Panc1 (cell line): ENCODE measurements at regions not wholly inside any gene's neighbourhood (a gene's known extent, or its start where the extent isn't known, plus 50 kb on each side); places are given as distances from the start of the nearest gene placed in this dataset.

Experiments
- ATAC-seq: fragments of 200-7000 bp; cut with Tn5 transposase; 2 replicates; pipeline ENCODE4 v1.9.1; 2020; ENCODE audit warnings: mild to moderate bottlenecking, moderate library complexity
- BruUV-seq: library from RNA; stranded (reverse); fragments of 400-500 nt; replicated peaks from 2 replicates; lab custom pipeline; 2021; lab: Mats Ljungman, UMichigan
- CTCF ChIA-PET: fragments of 300-600 bp; sonication (Branson Sonifier 250); formaldehyde crosslinking; loops from one replicate; lab custom pipeline; 2022; ENCODE audit warnings: antibody characterized with exemption; lab: Charles Lee
- POLR2A ChIA-PET: fragments of 300-600 bp; sonication (Branson Sonifier 250); formaldehyde crosslinking; loops from one replicate; lab custom pipeline; 2022; ENCODE audit warnings: antibody characterized with exemption; lab: Charles Lee
- DNase-seq: peaks from one replicate; pipeline ENCODE4 v3.0.0-alpha.2; 2010; ENCODE audit warnings: low read depth, low spot score
- H3K27ac ChIP-seq: 2 replicates; pipeline ENCODE4 v1.5.1; 2011; ENCODE audit warnings: mild to moderate bottlenecking, low read length, inconsistent platforms
- H3K27me3 ChIP-seq: fragments of 200-500 bp; sonication (Bioruptor generic); 2 replicates; pipeline ENCODE4 v1.6.0; 2014; ENCODE audit warnings: low read length, inconsistent platforms; ENCODE audit not compliant: control insufficient read depth, insufficient read depth
- H3K36me3 ChIP-seq: fragments of 200-500 bp; sonication (Bioruptor generic); 2 replicates; pipeline ENCODE4 v1.5.1; 2014; ENCODE audit warnings: inconsistent platforms, mild to moderate bottlenecking, low read length, moderate library complexity; ENCODE audit not compliant: control insufficient read depth, insufficient read depth
- H3K4me1 ChIP-seq: 2 replicates; pipeline ENCODE4 v1.5.1; 2011; ENCODE audit warnings: inconsistent platforms, mild to moderate bottlenecking, low read length, moderate library complexity; ENCODE audit not compliant: control insufficient read depth, insufficient read depth
- H3K4me3 ChIP-seq, 2 experiments: 2 replicates each; pipeline ENCODE4 v1.5.1; 2011 to 2012; ENCODE audit warnings: low read depth in 2 of 2, low read length in 2 of 2, mild to moderate bottlenecking in 2 of 2, inconsistent platforms in 1 of 2, moderate library complexity in 1 of 2
- H3K9me3 ChIP-seq: fragments of 200-500 bp; sonication (Bioruptor generic); 2 replicates; pipeline ENCODE4 v1.5.1; 2014; ENCODE audit warnings: low read depth, mild to moderate bottlenecking, inconsistent platforms, low read length, moderate library complexity; ENCODE audit not compliant: control insufficient read depth, insufficient read depth
- CTCF ChIP-seq: fragments of 450-650 bp; IDR thresholded peaks from 2 replicates; pipeline ENCODE4 v1.5.1; 2017; ENCODE audit warnings: mild to moderate bottlenecking
- POLR2AphosphoS5 ChIP-seq: IDR thresholded peaks from 2 replicates; pipeline ENCODE4 v1.6.1; 2012; ENCODE audit warnings: mild to moderate bottlenecking, low read depth, low read length, moderate library complexity
- REST ChIP-seq, 2 experiments: IDR thresholded peaks; 2 replicates each; pipeline ENCODE4 v1.6.1; 2011 to 2012; ENCODE audit warnings: low read depth in 2 of 2, control low read depth in 1 of 2, low read length in 1 of 2, mild to moderate bottlenecking in 1 of 2, moderate library complexity in 1 of 2; ENCODE audit not compliant: insufficient read depth in 1 of 2
- SIN3A ChIP-seq: IDR thresholded peaks from 2 replicates; pipeline ENCODE4 v1.6.1; 2012; ENCODE audit warnings: low read depth, mild to moderate bottlenecking, low read length, moderate library complexity, borderline replicate concordance; ENCODE audit not compliant: insufficient read depth
- TCF7L2 ChIP-seq: IDR thresholded peaks from 2 replicates; pipeline ENCODE4 v1.6.1; 2011; ENCODE audit warnings: mild to moderate bottlenecking, low read depth, low read length, inconsistent platforms
- in situ Hi-C: cut with HindIII; loops from 2 replicates; pipeline ENCODE4 v1.10.0; 2016; ENCODE audit warnings: low sequenced_read_pairs, low pct_unique_long_range_greater_than_20kb
- intact Hi-C: fragments of 100-400 bp; cut with micrococcal nuclease; formaldehyde crosslinking; loops from one replicate; pipeline ENCODE4 v1.10.0; 2022; ENCODE audit not compliant: unreplicated experiment

- ATAC-seq, result no peak
- no TSS peak for BruUV-seq
- POLR2A ChIA-PET, result no interaction called here
These were observed 415.7 kb upstream of the DAB1 start for GRCh38 chr1:57839526-57839925.

GRCh38 chr1:57839067-57839466 is 415.2 kb upstream of the DAB1 start:
- ATAC-seq, result no peak
- ChIA-PET POLR2A (no interaction called here), CTCF (no interaction called here)
- no peaks in the 10 kb centered on the region; the same call in 1 of the 2 replicates for H3K27me3 ChIP-seq
- no peaks in the 10 kb centered on the region for H3K36me3 ChIP-seq
- no peaks in the 10 kb centered on the region for H3K9me3 ChIP-seq
- no TSS peak for BruUV-seq
- no peak for DNase-seq
- in situ Hi-C loops (no loop called here), intact Hi-C loops (no loop called here)
- TF ChIP-seq SIN3A (no peak), CTCF (no peak), TCF7L2 (no peak), REST (IDR thresholded peaks at IDR 0.05; ENCODE audit: insufficient read depth in 1 of 2, low read depth in 2 of 2, low read length in 1 of 2) (no peak), POLR2AphosphoS5 (no peak)
- H3K4me3 ChIP-seq, result no peak overlapping the region
- H3K27ac ChIP-seq, result no peak overlapping the region
- no peaks in the 10 kb centered on the region for H3K4me1 ChIP-seq

More at GRCh38 chr1:57839526-57839925, 415.7 kb upstream of the DAB1 start:
- no peaks in the 10 kb centered on the region; the same call in 1 of the 2 replicates for H3K27me3 ChIP-seq
- TF ChIP-seq CTCF, result no peak
- TF ChIP-seq TCF7L2, result no peak
- no peak for TF ChIP-seq SIN3A
- TF ChIP-seq POLR2AphosphoS5, result no peak
- no peak for TF ChIP-seq REST (IDR thresholded peaks at IDR 0.05; ENCODE audit: insufficient read depth in 1 of 2, low read depth in 2 of 2, low read length in 1 of 2)
- H3K9me3 ChIP-seq, result no peaks in the 10 kb centered on the region
- CTCF ChIA-PET, result no interaction called here
- H3K36me3 ChIP-seq, result no peaks in the 10 kb centered on the region
- H3K4me3 ChIP-seq, result no peak overlapping the region
- no peak for DNase-seq
- H3K4me1 ChIP-seq, result no peaks in the 10 kb centered on the region
- intact Hi-C loops (no loop called here), in situ Hi-C loops (no loop called here)
- H3K27ac ChIP-seq, result no peak overlapping the region
